Caco-2 (cell line): ENCODE measurements at regions not wholly inside any gene's neighbourhood (a gene's known extent, or its start where the extent isn't known, plus 50 kb on each side); places are given as distances from the start of the nearest gene placed in this dataset.

Experiments used
- BruUV-seq: library from RNA; stranded (reverse); fragments of 400-500 nt; replicated peaks from 2 replicates; lab custom pipeline; 2021; lab: Mats Ljungman, UMichigan
- CTCF ChIA-PET: fragments of 300-600 bp; sonication (Branson Sonifier 250); formaldehyde crosslinking; loops from one replicate; lab custom pipeline; 2022; ENCODE audit warnings: antibody characterized with exemption; lab: Charles Lee
- POLR2A ChIA-PET: fragments of 300-600 bp; sonication (Branson Sonifier 250); formaldehyde crosslinking; loops from one replicate; lab custom pipeline; 2022; ENCODE audit warnings: antibody characterized with exemption; lab: Charles Lee
- DNase-seq, 2 experiments: peaks; one replicate each; pipeline versions ENCODE4 v3.0.0 to v3.0.0-alpha.2; 2020 to 2022
- H3K27me3 ChIP-seq: replicated peaks from 2 replicates; pipeline ENCODE4 v1.6.0; 2011; ENCODE audit warnings: low read length; ENCODE audit not compliant: control insufficient read depth, insufficient read depth
- H3K36me3 ChIP-seq: 2 replicates; pipeline ENCODE4 v1.5.1; 2011; ENCODE audit warnings: low read length; ENCODE audit not compliant: control insufficient read depth, insufficient read depth
- H3K4me1 ChIP-seq: fragments of 250-450 bp; sonication (Bioruptor Pico); 2 replicates; pipeline ENCODE4 v1.5.1; 2020; ENCODE audit warnings: mild to moderate bottlenecking
- H3K4me3 ChIP-seq: 2 replicates; pipeline ENCODE4 v1.5.1; 2011; ENCODE audit warnings: low read depth, mild to moderate bottlenecking, control low read depth, low read length
- H3K9me3 ChIP-seq: fragments of 250-450 bp; sonication (Bioruptor Pico); 2 replicates; pipeline ENCODE4 v1.5.1; 2020; ENCODE audit warnings: mild to moderate bottlenecking, moderate library complexity
- H3K27ac Mint-ChIP-seq: one replicate; pipeline ENCODE4 v1.8.0; 2022; ENCODE audit warnings: mixed read lengths; ENCODE audit not compliant: unreplicated experiment
- H3K27me3 Mint-ChIP-seq: one replicate; pipeline ENCODE4 v1.8.0; 2022; ENCODE audit warnings: mixed read lengths; ENCODE audit not compliant: insufficient read depth, unreplicated experiment
- H3K36me3 Mint-ChIP-seq: one replicate; pipeline ENCODE4 v1.8.0; 2022; ENCODE audit warnings: mild to moderate bottlenecking, mixed read lengths; ENCODE audit not compliant: insufficient read depth, unreplicated experiment
- H3K4me1 Mint-ChIP-seq: one replicate; pipeline ENCODE4 v1.8.0; 2022; ENCODE audit warnings: low read depth, mixed read lengths; ENCODE audit not compliant: unreplicated experiment
- H3K4me3 Mint-ChIP-seq: one replicate; pipeline ENCODE4 v1.8.0; 2022; ENCODE audit warnings: mild to moderate bottlenecking, moderate library complexity, mixed read lengths; ENCODE audit not compliant: unreplicated experiment
- H3K9me3 Mint-ChIP-seq: one replicate; pipeline ENCODE4 v1.8.0; 2022; ENCODE audit warnings: mixed read lengths; ENCODE audit not compliant: unreplicated experiment
- intact Hi-C: fragments of 100-400 bp; cut with micrococcal nuclease; formaldehyde crosslinking; loops from one replicate; pipeline ENCODE4 v1.10.0; 2022; ENCODE audit not compliant: unreplicated experiment
- TF ChIP-seq, protein P1 (sequence below), 2 experiments: fragments of 200-600 bp in 1 of 2; IDR thresholded peaks; 1 replicate in 1 of 2; 2 replicates in 1 of 2; pipeline versions ENCODE4 v1.5.1 to v1.8.0; 2011 to 2022; ENCODE audit warnings: antibody characterized with exemption in 1 of 2, control low read depth in 1 of 2, inconsistent platforms in 1 of 2, low read depth in 1 of 2, low read length in 1 of 2, mild to moderate bottlenecking in 1 of 2, moderate library complexity in 1 of 2; ENCODE audit not compliant: insufficient read depth in 1 of 2, severe bottlenecking in 1 of 2, unreplicated experiment in 1 of 2

DNA sequence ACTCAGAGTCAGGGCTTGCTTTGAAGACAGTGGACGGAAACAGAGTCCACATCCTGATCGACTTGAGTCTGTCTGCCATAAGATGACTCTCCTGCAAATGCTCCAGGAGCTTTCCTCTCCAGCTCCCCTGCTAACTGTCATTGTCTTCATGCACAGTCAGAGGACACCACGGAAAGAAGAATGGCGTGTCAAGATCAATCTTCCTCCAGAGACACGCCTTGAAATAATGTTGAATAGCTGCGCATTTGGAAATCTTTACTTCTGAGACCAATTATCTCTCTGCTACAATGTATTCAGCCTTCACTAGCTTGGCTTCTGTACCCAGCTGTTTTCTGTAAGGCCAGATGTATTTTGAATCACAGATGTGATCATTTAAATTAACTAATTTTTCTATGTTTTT is 457.2 kb downstream of the CDH2 start:
- Mint-ChIP-seq H3K4me1 (no peaks in the 10 kb centered on the region), H3K9me3 (no peaks in the 10 kb centered on the region), H3K36me3 (no peaks in the 10 kb centered on the region), H3K4me3 (no peak overlapping the region), H3K27me3 (no peaks in the 10 kb centered on the region), H3K27ac (no peak overlapping the region)
- no peaks in the 10 kb centered on the region for H3K36me3 ChIP-seq
- no peak overlapping the region for H3K4me3 ChIP-seq
- no peaks in the 10 kb centered on the region for H3K27me3 ChIP-seq
- no peak for DNase-seq
- intact Hi-C loops = no loop called here
- H3K4me1 ChIP-seq = no peaks in the 10 kb centered on the region
- H3K9me3 ChIP-seq = no peaks in the 10 kb centered on the region
- ChIA-PET CTCF (no interaction called here), POLR2A (no interaction called here)
- TF ChIP-seq, protein P1, sequence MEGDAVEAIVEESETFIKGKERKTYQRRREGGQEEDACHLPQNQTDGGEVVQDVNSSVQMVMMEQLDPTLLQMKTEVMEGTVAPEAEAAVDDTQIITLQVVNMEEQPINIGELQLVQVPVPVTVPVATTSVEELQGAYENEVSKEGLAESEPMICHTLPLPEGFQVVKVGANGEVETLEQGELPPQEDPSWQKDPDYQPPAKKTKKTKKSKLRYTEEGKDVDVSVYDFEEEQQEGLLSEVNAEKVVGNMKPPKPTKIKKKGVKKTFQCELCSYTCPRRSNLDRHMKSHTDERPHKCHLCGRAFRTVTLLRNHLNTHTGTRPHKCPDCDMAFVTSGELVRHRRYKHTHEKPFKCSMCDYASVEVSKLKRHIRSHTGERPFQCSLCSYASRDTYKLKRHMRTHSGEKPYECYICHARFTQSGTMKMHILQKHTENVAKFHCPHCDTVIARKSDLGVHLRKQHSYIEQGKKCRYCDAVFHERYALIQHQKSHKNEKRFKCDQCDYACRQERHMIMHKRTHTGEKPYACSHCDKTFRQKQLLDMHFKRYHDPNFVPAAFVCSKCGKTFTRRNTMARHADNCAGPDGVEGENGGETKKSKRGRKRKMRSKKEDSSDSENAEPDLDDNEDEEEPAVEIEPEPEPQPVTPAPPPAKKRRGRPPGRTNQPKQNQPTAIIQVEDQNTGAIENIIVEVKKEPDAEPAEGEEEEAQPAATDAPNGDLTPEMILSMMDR (IDR thresholded peaks at IDR 0.05; ENCODE audit: insufficient read depth in 1 of 2, low read depth in 1 of 2, low read length in 1 of 2, severe bottlenecking in 1 of 2, unreplicated experiment in 1 of 2) = no peak
- BruUV-seq = no TSS peak

DNA sequence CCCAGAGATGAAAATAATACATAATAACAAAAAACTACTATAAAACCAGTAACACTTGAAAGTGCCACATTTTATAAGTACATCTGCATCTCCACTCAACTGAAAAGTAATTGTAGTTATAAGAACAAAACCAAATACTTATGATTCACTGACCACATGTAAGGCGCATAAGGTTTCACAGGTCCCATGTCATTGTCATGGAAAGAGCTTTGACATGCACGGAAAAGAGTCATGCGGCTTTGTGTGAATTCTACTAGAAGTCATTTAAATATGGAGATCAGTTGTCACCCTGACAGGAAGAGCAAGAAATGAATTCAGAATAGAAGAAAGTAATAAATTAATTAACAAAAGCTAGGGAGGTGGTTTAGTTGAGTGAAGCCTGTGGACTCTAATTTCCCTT is 459.1 kb downstream of the CDH2 start:
- TF ChIP-seq, protein P1 (IDR thresholded peaks at IDR 0.05; ENCODE audit: insufficient read depth in 1 of 2, low read depth in 1 of 2, low read length in 1 of 2, severe bottlenecking in 1 of 2, unreplicated experiment in 1 of 2) = no peak
- Histone ChIP-seq H3K27me3 (no peaks in the 10 kb centered on the region), H3K36me3 (no peaks in the 10 kb centered on the region), H3K9me3 (no peaks in the 10 kb centered on the region), H3K4me1 (no peaks in the 10 kb centered on the region), H3K4me3 (no peak overlapping the region)
- ChIA-PET CTCF (no interaction called here), POLR2A (no interaction called here)
- Mint-ChIP-seq H3K9me3 (no peaks in the 10 kb centered on the region), H3K4me3 (no peak overlapping the region), H3K4me1 (no peaks in the 10 kb centered on the region), H3K27ac (no peak overlapping the region), H3K36me3 (no peaks in the 10 kb centered on the region), H3K27me3 (no peaks in the 10 kb centered on the region)
- no peak for DNase-seq
- no TSS peak for BruUV-seq
- intact Hi-C loops = no loop called here

DNA sequence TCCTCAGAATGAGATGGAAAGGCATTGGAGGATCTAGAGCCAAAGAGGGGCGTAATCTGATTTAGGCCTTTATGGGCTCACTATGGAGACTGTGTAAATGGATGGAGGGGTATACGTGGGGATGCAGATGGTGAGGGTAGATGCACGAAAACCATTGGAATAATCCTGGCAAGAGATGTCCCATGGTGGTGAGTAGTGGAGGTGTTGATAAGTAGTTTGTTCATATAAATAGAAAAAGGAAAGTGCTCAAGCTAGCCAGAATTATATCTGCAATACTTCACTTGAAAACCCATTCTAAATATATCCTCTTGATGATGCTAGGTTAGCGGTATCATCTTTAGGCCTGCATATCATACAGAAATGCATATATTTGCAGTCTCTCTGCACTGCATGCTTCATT is 459.7 kb downstream of the CDH2 start:
- Histone ChIP-seq H3K9me3 (no peaks in the 10 kb centered on the region), H3K36me3 (no peaks in the 10 kb centered on the region), H3K4me3 (no peak overlapping the region), H3K4me1 (no peaks in the 10 kb centered on the region), H3K27me3 (no peaks in the 10 kb centered on the region)
- H3K36me3 Mint-ChIP-seq = no peaks in the 10 kb centered on the region
- intact Hi-C loops = no loop called here
- no peaks in the 10 kb centered on the region for H3K4me1 Mint-ChIP-seq
- no peaks in the 10 kb centered on the region for H3K9me3 Mint-ChIP-seq
- H3K27ac Mint-ChIP-seq = no peak overlapping the region
- no peak for DNase-seq
- ChIA-PET CTCF (no interaction called here), POLR2A (no interaction called here)
- no TSS peak for BruUV-seq
- no peaks in the 10 kb centered on the region for H3K27me3 Mint-ChIP-seq
- H3K4me3 Mint-ChIP-seq = no peak overlapping the region
- TF ChIP-seq, protein P1 (IDR thresholded peaks at IDR 0.05; ENCODE audit: insufficient read depth in 1 of 2, low read depth in 1 of 2, low read length in 1 of 2, severe bottlenecking in 1 of 2, unreplicated experiment in 1 of 2) = no peak
